Peyer's patch (tissue), 4 donors: ENCODE measurements at regions not wholly inside any gene's neighbourhood (a gene's known extent, or its start where the extent isn't known, plus 50 kb on each side); places are given as distances from the start of the nearest gene placed in this dataset.

ENCODE experiments used
- POLR2A ChIP-seq, 2 donors: fragments of 450-650 bp; IDR thresholded peaks; one replicate each; pipeline ENCODE4 v1.5.1; 2017; ENCODE audit warnings: antibody characterized with exemption in 2 of 2, mild to moderate bottlenecking in 2 of 2, moderate library complexity in 2 of 2
- TF ChIP-seq, protein P1 (sequence below), 6 experiments: fragments of 450-650 bp in 4 of 6; fragments of 200-600 bp in 2 of 6; sonication (generic) in 1 of 6; IDR thresholded peaks; one replicate each; pipeline ENCODE4 v1.5.1; 2017 to 2019; ENCODE audit warnings: antibody characterized with exemption in 6 of 6, mild to moderate bottlenecking in 3 of 6, moderate library complexity in 1 of 6

DNA sequence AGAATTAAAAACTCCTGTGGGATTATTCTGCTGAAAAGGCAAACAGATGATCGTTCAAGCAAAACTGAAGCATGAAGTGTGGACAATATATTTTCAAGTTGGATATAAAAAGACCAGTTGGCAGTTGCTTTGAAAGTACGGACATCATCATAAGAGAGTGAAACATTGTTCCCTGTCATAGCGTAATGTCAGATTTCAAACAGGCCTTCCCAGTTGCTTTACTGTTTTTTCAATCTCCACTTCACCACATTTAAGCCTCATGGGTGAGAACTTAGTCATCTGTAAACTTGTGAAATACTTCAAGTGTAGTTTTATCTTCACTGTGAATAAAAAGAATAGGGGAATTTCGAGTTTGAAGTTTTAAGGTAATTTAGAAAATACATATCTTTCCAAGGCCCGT lies 435.1 kb upstream of the CNTN3 start:
- no peak for TF ChIP-seq POLR2A (IDR thresholded peaks at IDR 0.05)
- TF ChIP-seq, protein P1, sequence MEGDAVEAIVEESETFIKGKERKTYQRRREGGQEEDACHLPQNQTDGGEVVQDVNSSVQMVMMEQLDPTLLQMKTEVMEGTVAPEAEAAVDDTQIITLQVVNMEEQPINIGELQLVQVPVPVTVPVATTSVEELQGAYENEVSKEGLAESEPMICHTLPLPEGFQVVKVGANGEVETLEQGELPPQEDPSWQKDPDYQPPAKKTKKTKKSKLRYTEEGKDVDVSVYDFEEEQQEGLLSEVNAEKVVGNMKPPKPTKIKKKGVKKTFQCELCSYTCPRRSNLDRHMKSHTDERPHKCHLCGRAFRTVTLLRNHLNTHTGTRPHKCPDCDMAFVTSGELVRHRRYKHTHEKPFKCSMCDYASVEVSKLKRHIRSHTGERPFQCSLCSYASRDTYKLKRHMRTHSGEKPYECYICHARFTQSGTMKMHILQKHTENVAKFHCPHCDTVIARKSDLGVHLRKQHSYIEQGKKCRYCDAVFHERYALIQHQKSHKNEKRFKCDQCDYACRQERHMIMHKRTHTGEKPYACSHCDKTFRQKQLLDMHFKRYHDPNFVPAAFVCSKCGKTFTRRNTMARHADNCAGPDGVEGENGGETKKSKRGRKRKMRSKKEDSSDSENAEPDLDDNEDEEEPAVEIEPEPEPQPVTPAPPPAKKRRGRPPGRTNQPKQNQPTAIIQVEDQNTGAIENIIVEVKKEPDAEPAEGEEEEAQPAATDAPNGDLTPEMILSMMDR (IDR thresholded peaks at IDR 0.05): no peak
